NT2/D1 (cell line): ENCODE measurements at regions not wholly inside any gene's neighbourhood (a gene's known extent, or its start where the extent isn't known, plus 50 kb on each side); places are given as distances from the start of the nearest gene placed in this dataset.

ENCODE experiments used
- DNase-seq: peaks from one replicate; pipeline ENCODE4 v3.0.0-alpha.2; 2011; ENCODE audit warnings: low read depth, low spot score
- H3K27me3 ChIP-seq: 2 replicates; pipeline ENCODE4 v1.6.0; 2011; ENCODE audit warnings: mild to moderate bottlenecking; ENCODE audit not compliant: insufficient read length, insufficient read depth
- H3K36me3 ChIP-seq: 2 replicates; pipeline ENCODE4 v1.6.1; 2011; ENCODE audit warnings: mild to moderate bottlenecking, low read length, mixed read lengths; ENCODE audit not compliant: insufficient read depth, insufficient read length
- H3K4me1 ChIP-seq: 2 replicates; pipeline ENCODE4 v1.5.1; 2011; ENCODE audit not compliant: insufficient read depth, insufficient read length
- H3K4me3 ChIP-seq: 2 replicates; pipeline ENCODE4 v1.5.1; 2011; ENCODE audit warnings: low read depth; ENCODE audit not compliant: insufficient read length
- H3K9ac ChIP-seq: 2 replicates; pipeline ENCODE4 v1.6.0; 2011; ENCODE audit warnings: low read depth; ENCODE audit not compliant: insufficient read length
- H3K9me3 ChIP-seq: 2 replicates; pipeline ENCODE4 v1.5.1; 2011; ENCODE audit warnings: mild to moderate bottlenecking, low read length; ENCODE audit not compliant: insufficient read depth
- SUZ12 ChIP-seq: IDR thresholded peaks from 2 replicates; pipeline ENCODE4 v1.6.1; 2011; ENCODE audit not compliant: insufficient read length, insufficient read depth; ENCODE audit errors: extremely low read depth
- YY1 ChIP-seq: IDR thresholded peaks from 2 replicates; pipeline ENCODE4 v1.6.1; 2011; ENCODE audit not compliant: insufficient read length, insufficient read depth
- ZNF274 ChIP-seq: IDR thresholded peaks from 2 replicates; pipeline ENCODE4 v1.6.1; 2011; ENCODE audit warnings: mild to moderate bottlenecking, low read depth, low read length

DNA sequence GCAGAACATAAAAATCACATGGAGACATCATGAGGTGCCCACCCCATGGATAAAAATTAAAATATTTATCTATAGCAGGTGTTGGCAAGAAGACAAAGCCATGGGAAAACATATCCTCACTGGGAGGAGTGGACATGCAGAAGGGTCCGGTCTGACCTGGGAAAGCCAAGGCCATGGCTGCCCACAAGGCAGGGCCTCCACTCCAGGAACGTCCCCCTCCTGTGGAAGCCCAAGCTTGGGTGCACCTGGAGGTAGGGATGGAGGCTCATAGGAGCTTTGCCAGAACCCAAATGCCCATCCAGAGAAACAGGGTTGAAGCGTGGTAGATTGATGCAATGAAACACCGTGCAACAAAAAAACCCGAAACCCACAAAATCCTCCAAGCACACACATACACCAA lies 81.4 kb upstream of the COL5A1 start:
- H3K9me3 ChIP-seq: no peaks in the 10 kb centered on the region; the same call in 1 of the 2 replicates
- no peak for DNase-seq
- H3K4me3 ChIP-seq: no peak overlapping the region
- TF ChIP-seq SUZ12 (no peak), YY1 (no peak), ZNF274 (no peak)
- no peaks in the 10 kb centered on the region for H3K27me3 ChIP-seq
- peaks cover under 1% of the 10 kb centered on the region for H3K4me1 ChIP-seq
- no peaks in the 10 kb centered on the region for H3K36me3 ChIP-seq
- H3K9ac ChIP-seq: no peak overlapping the region

DNA sequence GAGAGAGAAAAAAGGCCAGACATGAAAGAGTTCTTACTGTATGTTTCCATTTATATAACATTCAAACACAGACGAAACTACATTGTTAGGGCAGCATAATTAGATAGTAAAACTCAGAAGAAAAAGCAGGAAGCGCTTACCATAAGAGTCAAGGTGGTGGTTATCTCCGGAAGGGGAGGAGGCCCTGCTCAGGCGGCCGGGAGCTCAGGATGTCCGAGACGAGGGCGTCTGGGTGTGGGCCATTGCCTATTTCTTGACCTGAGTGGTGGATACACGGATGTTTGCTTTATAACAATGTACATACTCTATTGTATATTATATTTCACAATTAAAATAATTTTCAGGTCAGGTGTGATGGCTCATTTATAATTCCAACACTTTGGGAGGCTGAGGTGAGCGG lies 80.9 kb upstream of the COL5A1 start:
- TF ChIP-seq ZNF274: no peak
- TF ChIP-seq YY1: no peak
- TF ChIP-seq SUZ12: no peak
- H3K9ac ChIP-seq: no peak overlapping the region
- no peak for DNase-seq
- H3K9me3 ChIP-seq: no peaks in the 10 kb centered on the region; the same call in 1 of the 2 replicates
- H3K4me3 ChIP-seq: no peak overlapping the region
- H3K4me1 ChIP-seq: no peaks in the 10 kb centered on the region
- no peaks in the 10 kb centered on the region for H3K27me3 ChIP-seq
- no peaks in the 10 kb centered on the region for H3K36me3 ChIP-seq

DNA sequence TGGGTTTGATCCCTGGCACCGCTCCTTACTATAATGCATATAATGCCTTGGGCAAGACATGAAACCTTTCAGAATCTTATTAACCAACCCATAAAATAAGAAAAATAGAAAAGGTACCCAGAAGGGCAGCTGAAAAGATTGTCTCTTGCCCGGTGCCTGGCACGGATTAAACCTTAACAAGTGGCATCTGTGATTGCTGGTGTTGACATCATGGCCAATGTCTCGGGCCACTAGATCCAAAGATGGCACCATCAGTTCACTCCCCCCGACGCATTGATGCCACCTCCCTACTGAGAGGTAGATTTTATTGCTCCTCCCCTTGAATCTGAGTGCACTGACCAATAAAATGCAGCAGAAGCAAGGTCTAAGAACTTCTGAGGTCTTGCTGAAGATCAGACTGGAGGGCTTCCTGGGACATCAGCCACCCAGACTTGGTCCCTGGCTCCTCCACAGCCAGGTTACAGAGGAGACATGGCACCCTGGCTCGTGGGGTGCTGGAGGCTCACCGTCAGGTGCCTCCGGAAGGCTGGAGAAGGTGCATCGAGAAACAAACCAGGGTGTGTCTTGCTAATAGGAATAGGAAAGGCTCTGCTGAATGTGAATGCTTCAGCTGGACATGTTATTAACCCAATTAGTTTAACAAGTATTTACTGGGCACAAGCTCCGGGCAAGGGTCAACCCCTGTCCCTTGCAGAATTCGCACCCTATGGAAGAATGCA lies 80.0 kb upstream of the COL5A1 start:
- Histone ChIP-seq H3K9ac (no peak overlapping the region), H3K36me3 (no peaks in the 10 kb centered on the region), H3K27me3 (no peaks in the 10 kb centered on the region), H3K4me1 (no peaks in the 10 kb centered on the region), H3K9me3 (no peaks in the 10 kb centered on the region; the same call in 1 of the 2 replicates), H3K4me3 (no peak overlapping the region)
- no peak for DNase-seq
- TF ChIP-seq SUZ12: no peak
- no peak for TF ChIP-seq YY1
- TF ChIP-seq ZNF274: no peak

DNA sequence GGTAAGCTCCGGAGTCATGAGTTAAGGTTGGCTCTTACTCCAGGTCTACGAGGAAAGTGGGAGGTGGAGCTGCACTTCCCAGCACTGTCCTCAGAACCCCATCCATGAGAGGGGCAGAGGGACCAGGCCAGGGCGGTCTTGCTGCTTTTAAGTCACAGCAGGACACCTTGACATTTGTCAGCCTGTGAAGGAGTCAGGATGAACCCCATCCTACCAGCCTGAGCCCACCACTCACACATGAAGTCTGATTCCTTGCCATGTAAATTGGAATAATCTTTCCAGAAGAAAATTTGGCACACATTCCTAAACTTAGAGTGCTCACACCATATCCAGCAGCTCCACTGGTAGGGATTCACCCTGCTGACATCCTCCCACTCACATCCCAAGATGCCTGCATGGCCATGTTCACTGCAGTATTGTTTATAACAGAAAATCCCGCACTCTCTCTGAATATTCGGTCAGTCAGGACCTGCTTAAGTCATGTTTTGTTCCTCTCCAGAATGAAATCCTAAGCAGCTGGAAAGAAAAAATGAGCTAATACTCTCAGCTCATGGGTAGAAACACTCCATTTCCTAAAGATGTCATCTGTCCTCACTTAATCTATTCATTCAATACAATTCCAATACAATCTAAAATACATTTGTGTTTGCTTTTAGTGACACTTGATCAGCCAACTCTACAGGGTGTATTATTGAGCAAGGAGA lies 79.3 kb upstream of the COL5A1 start:
- no peaks in the 10 kb centered on the region for H3K27me3 ChIP-seq
- H3K9ac ChIP-seq: no peak overlapping the region
- no peak overlapping the region for H3K4me3 ChIP-seq
- no peaks in the 10 kb centered on the region for H3K4me1 ChIP-seq
- no peak for DNase-seq
- TF ChIP-seq YY1: no peak
- TF ChIP-seq SUZ12: no peak
- no peak for TF ChIP-seq ZNF274
- H3K9me3 ChIP-seq: no peaks in the 10 kb centered on the region; the same call in 1 of the 2 replicates
- no peaks in the 10 kb centered on the region for H3K36me3 ChIP-seq

DNA sequence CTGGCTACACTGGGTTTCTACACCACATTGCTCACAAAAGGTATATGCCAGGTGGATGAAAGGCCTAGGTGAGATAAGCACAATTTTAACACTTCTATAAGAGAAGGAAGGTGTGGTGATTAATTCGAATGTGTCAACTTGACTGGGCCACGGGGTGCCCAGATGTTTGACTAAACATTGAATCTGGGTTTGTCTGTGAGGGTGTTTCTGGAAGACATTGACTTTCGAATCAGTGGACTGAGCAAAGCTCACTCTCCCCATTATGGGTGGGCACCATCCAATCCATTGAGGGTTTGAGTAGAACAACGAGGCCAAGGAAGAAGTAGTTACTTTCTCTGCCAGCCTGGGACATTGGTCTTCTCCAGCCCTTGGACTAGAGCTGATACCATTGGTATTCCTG lies 78.2 kb upstream of the COL5A1 start:
- no peak for TF ChIP-seq SUZ12
- TF ChIP-seq YY1: no peak
- TF ChIP-seq ZNF274: no peak
- Histone ChIP-seq H3K4me1 (no peaks in the 10 kb centered on the region), H3K36me3 (no peaks in the 10 kb centered on the region), H3K9ac (no peak overlapping the region), H3K27me3 (no peaks in the 10 kb centered on the region), H3K4me3 (no peak overlapping the region), H3K9me3 (no peaks in the 10 kb centered on the region; the same call in 1 of the 2 replicates)
- no peak for DNase-seq

DNA sequence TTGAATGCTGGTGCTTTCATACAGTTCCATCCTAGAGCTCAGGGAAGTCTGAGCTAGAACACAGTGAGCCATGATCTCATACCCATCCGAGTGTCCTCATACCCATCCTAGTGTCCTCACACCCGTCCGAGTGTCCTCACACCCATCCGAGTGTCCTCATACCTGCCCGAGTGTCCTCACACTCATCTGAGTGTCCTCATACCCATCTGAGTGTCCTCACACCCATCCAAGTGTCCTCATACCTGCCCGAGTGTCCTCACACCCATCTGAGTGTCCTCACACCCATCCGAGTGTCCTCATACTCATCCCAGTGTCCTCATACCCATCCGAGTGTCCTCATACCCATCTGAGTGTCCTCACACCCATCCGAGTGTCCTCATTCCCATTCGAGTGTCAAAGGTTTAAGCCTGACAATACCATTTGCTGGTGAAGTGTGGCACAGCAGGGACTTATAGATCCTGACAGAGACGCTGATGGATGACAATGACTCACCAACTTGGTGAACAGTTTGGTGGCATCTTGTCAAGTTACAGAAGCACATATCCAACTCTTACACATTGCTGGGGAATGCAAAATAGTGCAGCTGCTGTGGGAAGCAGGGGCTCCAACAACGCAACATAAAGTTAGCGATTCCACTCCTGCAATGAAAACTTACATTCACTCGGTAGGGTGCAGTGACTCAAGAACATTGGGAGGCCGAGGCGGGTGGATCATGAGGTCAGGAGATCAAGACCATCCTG lies 77.0 kb upstream of the COL5A1 start:
- Histone ChIP-seq H3K27me3 (no peaks in the 10 kb centered on the region), H3K9ac (no peak overlapping the region), H3K4me1 (no peaks in the 10 kb centered on the region), H3K9me3 (no peaks in the 10 kb centered on the region; the same call in 1 of the 2 replicates), H3K36me3 (no peaks in the 10 kb centered on the region), H3K4me3 (no peak overlapping the region)
- TF ChIP-seq ZNF274 (no peak), YY1 (no peak), SUZ12 (no peak)
- DNase-seq: no peak

DNA sequence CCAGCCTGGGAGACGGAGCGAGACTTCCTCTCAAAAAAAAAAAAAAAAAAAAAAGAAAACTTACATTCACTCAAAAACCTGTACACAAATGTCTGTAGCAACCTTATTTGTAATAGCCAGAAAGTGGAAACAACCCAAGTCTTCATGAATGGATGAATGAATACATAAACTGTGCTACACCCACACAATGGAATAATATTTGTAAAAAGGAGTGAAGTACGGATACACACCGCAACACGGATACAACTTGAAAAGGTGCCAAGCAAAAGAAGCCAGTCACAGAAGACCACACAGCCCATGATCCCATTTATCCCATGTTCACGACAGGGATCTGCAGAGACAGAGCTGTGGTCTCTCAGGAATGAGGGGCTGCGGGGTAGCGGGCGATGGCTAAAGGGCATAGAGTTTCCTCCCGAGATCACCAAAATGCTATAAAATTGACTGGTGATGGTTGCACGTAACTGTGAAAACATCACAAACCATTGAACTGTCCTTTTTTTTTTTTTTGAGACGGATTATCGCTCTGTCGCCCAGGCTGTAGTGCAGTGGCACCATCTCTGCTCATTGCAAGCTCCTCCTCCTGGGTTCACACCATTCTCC lies 76.2 kb upstream of the COL5A1 start:
- Histone ChIP-seq H3K4me3 (no peak overlapping the region), H3K9me3 (no peaks in the 10 kb centered on the region; the same call in 1 of the 2 replicates), H3K4me1 (no peaks in the 10 kb centered on the region), H3K36me3 (no peaks in the 10 kb centered on the region), H3K27me3 (no peaks in the 10 kb centered on the region), H3K9ac (no peak overlapping the region)
- no peak for TF ChIP-seq ZNF274
- TF ChIP-seq YY1: no peak
- TF ChIP-seq SUZ12: no peak
- DNase-seq: no peak
